ENCODE measurements at regions not wholly inside any gene's neighbourhood (a gene's known extent, or its start where the extent isn't known, plus 50 kb on each side); places are given as distances from the start of the nearest gene placed in this dataset.

DNA sequence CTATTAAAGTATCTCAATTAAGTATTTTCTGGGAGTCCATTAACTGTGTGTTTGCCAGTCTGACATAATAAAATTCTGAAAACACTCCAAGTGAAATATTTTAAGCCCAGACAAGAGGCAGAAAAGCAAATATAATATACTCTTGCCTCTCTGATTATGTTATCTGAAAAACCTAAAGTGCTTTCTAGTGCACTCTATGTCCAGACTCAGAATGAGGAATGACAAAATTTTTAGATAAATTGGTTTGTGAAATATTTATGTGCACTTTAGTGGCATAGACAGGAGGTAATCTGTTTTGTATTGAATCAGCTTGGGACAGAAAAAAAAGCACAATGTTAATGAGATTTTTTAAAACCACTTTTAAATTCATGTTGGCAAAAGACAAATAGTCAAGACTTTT, 508.2 kb upstream of the SUCLG2 start:
- Histone ChIP-seq H3K9me3 (ENCODE audit: control insufficient read depth in 2 of 2, insufficient read depth in 1 of 2, low read depth in 1 of 2, low read length in 1 of 2) (no peaks in the 10 kb centered on the region), H3K4me3 (ENCODE audit: low read depth in 1 of 2, low read length in 2 of 2) (no peak overlapping the region), H3K36me3 (ENCODE audit: control insufficient read depth in 2 of 2, insufficient read depth in 2 of 2, low read length in 1 of 2) (no peaks in the 10 kb centered on the region), H3K27me3 (ENCODE audit: control insufficient read depth in 1 of 2, insufficient read depth in 2 of 2, low read length in 2 of 2) (no peaks in the 10 kb centered on the region), H3K27ac (ENCODE audit: low read depth in 2 of 2, low read length in 1 of 2) (no peak overlapping the region), H3K4me1 (ENCODE audit: control insufficient read depth in 2 of 2, insufficient read depth in 2 of 2, low read length in 1 of 2) (no peaks in the 10 kb centered on the region)

- no peak overlapping the region for H3K27ac ChIP-seq (ENCODE audit: low read depth in 2 of 2, low read length in 1 of 2)
- 51 to 63% methylated on average over 2 of the region's 2 CpGs for WGBS, 2 donors
- no peaks in the 10 kb centered on the region for H3K36me3 ChIP-seq (ENCODE audit: control insufficient read depth in 2 of 2, insufficient read depth in 2 of 2, low read length in 1 of 2)
- H3K27me3 ChIP-seq (ENCODE audit: control insufficient read depth in 1 of 2, insufficient read depth in 2 of 2, low read length in 2 of 2): no peaks in the 10 kb centered on the region
- H3K4me1 ChIP-seq (ENCODE audit: control insufficient read depth in 2 of 2, insufficient read depth in 2 of 2, low read length in 1 of 2): no peaks in the 10 kb centered on the region
- no peak overlapping the region for H3K4me3 ChIP-seq (ENCODE audit: low read depth in 1 of 2, low read length in 2 of 2)
- no peaks in the 10 kb centered on the region for H3K9me3 ChIP-seq (ENCODE audit: control insufficient read depth in 2 of 2, insufficient read depth in 1 of 2, low read depth in 1 of 2, low read length in 1 of 2)
These were observed 496.9 kb upstream of the SUCLG2 start for GRCh38 chr3:68151359-68151758.

- Histone ChIP-seq H3K4me1 (ENCODE audit: control insufficient read depth in 2 of 2, insufficient read depth in 2 of 2, low read length in 1 of 2) (no peaks in the 10 kb centered on the region), H3K27me3 (ENCODE audit: control insufficient read depth in 1 of 2, insufficient read depth in 2 of 2, low read length in 2 of 2) (no peaks in the 10 kb centered on the region), H3K9me3 (ENCODE audit: control insufficient read depth in 2 of 2, insufficient read depth in 1 of 2, low read depth in 1 of 2, low read length in 1 of 2) (no peaks in the 10 kb centered on the region), H3K36me3 (ENCODE audit: control insufficient read depth in 2 of 2, insufficient read depth in 2 of 2, low read length in 1 of 2) (no peaks in the 10 kb centered on the region), H3K4me3 (ENCODE audit: low read depth in 1 of 2, low read length in 2 of 2) (no peak overlapping the region), H3K27ac (ENCODE audit: low read depth in 2 of 2, low read length in 1 of 2) (no peak overlapping the region)
- 60 to 66% methylated on average over 5 of the region's 5 CpGs for WGBS, 2 donors
These were observed 494.0 kb upstream of the SUCLG2 start for GRCh38 chr3:68148447-68148846.

DNA sequence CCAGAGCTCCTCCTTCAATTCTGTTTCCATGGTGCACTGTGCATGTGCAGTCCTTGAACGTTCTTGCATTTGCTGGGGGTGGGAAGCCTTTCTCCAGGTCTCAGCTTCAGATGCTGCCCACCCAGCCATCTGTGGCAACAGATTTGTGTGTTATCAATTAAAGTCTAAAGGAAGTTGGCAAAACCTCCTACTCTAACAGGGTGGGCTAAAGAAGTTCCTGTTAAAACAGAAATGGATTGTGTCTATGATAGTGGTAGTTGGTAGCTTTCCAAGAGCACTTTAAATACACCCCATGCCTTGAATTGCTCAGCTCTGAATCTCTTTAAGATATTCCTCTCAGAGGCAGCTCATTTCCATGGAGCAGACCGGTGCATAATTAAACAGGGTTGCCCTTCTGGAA, 488.0 kb upstream of the SUCLG2 start:
- Histone ChIP-seq H3K36me3 (ENCODE audit: control insufficient read depth in 2 of 2, insufficient read depth in 2 of 2, low read length in 1 of 2) (no peaks in the 10 kb centered on the region), H3K27ac (ENCODE audit: low read depth in 2 of 2, low read length in 1 of 2) (no peak overlapping the region), H3K4me1 (ENCODE audit: control insufficient read depth in 2 of 2, insufficient read depth in 2 of 2, low read length in 1 of 2) (no peaks in the 10 kb centered on the region), H3K27me3 (ENCODE audit: control insufficient read depth in 1 of 2, insufficient read depth in 2 of 2, low read length in 2 of 2) (no peaks in the 10 kb centered on the region), H3K4me3 (ENCODE audit: low read depth in 1 of 2, low read length in 2 of 2) (no peak overlapping the region), H3K9me3 (ENCODE audit: control insufficient read depth in 2 of 2, insufficient read depth in 1 of 2, low read depth in 1 of 2, low read length in 1 of 2) (no peaks in the 10 kb centered on the region)
- 60 to 62% methylated on average over 2 of the region's 2 CpGs for WGBS, 2 donors

DNA sequence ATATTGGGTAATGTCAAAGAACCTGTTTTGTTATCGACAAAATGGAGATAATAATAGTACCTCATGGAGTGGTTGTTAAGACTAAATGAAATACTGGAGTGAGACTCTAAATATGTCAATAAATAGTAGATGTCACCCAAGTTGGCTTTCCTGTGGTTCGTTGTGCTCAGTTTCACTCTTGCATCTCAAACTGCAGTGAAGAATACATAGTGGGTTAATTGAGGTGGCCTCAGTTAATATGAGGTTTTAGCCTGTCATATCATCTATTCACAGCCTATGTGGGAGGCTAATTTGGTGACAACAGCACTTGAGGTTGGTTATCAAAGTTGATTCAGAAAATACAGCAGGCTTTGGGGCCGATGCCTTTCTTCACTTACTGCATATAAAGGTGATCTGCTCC, 485.5 kb upstream of the SUCLG2 start:
- H3K27ac ChIP-seq (ENCODE audit: low read depth in 2 of 2, low read length in 1 of 2): no peak overlapping the region
- no peaks in the 10 kb centered on the region for H3K9me3 ChIP-seq (ENCODE audit: control insufficient read depth in 2 of 2, insufficient read depth in 1 of 2, low read depth in 1 of 2, low read length in 1 of 2)
- H3K4me3 ChIP-seq (ENCODE audit: low read depth in 1 of 2, low read length in 2 of 2): no peak overlapping the region
- 79 to 80% methylated on average over 3 of the region's 3 CpGs for WGBS, 2 donors
- H3K27me3 ChIP-seq (ENCODE audit: control insufficient read depth in 1 of 2, insufficient read depth in 2 of 2, low read length in 2 of 2): no peaks in the 10 kb centered on the region
- no peaks in the 10 kb centered on the region for H3K4me1 ChIP-seq (ENCODE audit: control insufficient read depth in 2 of 2, insufficient read depth in 2 of 2, low read length in 1 of 2)
- H3K36me3 ChIP-seq (ENCODE audit: control insufficient read depth in 2 of 2, insufficient read depth in 2 of 2, low read length in 1 of 2): no peaks in the 10 kb centered on the region

DNA sequence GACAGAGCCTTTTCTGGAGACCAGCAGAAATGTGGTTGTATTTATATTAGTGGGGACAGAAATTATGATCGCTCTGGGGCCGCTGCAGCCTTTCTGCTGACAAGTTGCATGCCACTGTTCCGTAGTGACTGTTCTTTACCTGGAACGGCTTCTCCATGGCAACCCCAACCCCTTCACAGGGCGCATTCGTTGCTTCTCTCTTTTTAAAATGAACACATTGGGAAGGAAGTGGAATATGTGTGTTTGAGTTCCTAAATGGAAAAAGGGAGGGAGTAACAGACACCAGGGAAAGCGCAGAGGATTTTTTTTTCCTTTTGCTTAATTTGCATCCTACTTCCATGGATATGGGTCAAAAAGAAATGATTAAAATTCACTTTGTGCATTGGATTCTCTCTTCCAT, 482.0 kb upstream of the SUCLG2 start:
- Histone ChIP-seq H3K36me3 (ENCODE audit: control insufficient read depth in 2 of 2, insufficient read depth in 2 of 2, low read length in 1 of 2) (no peaks in the 10 kb centered on the region), H3K9me3 (ENCODE audit: control insufficient read depth in 2 of 2, insufficient read depth in 1 of 2, low read depth in 1 of 2, low read length in 1 of 2) (no peaks in the 10 kb centered on the region), H3K27ac (ENCODE audit: low read depth in 2 of 2, low read length in 1 of 2) (no peak overlapping the region), H3K27me3 (ENCODE audit: control insufficient read depth in 1 of 2, insufficient read depth in 2 of 2, low read length in 2 of 2) (no peaks in the 10 kb centered on the region), H3K4me1 (ENCODE audit: control insufficient read depth in 2 of 2, insufficient read depth in 2 of 2, low read length in 1 of 2) (no peaks in the 10 kb centered on the region), H3K4me3 (ENCODE audit: low read depth in 1 of 2, low read length in 2 of 2) (no peak overlapping the region)
- 55 to 57% methylated on average over 7 of the region's 7 CpGs for WGBS, 2 donors

GRCh38 chr3:68135067-68135466, 480.7 kb upstream of the SUCLG2 start:
- H3K36me3 ChIP-seq (ENCODE audit: control insufficient read depth in 2 of 2, insufficient read depth in 2 of 2, low read length in 1 of 2): no peaks in the 10 kb centered on the region
- no peak overlapping the region for H3K27ac ChIP-seq (ENCODE audit: low read depth in 2 of 2, low read length in 1 of 2)
- H3K4me3 ChIP-seq (ENCODE audit: low read depth in 1 of 2, low read length in 2 of 2): no peak overlapping the region
- H3K4me1 ChIP-seq (ENCODE audit: control insufficient read depth in 2 of 2, insufficient read depth in 2 of 2, low read length in 1 of 2): no peaks in the 10 kb centered on the region
- no peaks in the 10 kb centered on the region for H3K9me3 ChIP-seq (ENCODE audit: control insufficient read depth in 2 of 2, insufficient read depth in 1 of 2, low read depth in 1 of 2, low read length in 1 of 2)
- 15 to 31% methylated on average over 1 of the region's 1 CpG for WGBS, 2 donors
- no peaks in the 10 kb centered on the region for H3K27me3 ChIP-seq (ENCODE audit: control insufficient read depth in 1 of 2, insufficient read depth in 2 of 2, low read length in 2 of 2)

DNA sequence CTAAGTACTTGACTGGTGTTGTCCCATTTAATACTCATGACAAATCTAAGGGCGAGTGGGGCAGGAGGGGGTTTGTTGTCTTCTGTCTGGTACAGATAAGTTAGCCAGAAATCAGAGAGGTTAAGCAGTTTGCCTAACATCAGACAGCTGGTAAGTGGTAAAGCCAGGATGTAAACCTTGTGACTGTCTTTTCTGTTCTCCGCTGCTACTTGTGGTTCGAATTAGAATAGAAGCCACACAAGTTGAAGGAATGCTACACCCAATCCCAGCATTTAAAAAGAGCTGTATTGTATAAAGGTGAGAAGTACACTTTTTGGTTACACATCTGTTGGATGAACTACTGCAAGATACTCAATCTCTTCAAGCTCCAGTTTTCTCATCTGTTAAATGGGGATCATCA, 474.7 kb upstream of the SUCLG2 start:
- no peak overlapping the region for H3K27ac ChIP-seq (ENCODE audit: low read depth in 2 of 2, low read length in 1 of 2)
- 65% methylated on average over 3 of the region's 3 CpGs for WGBS, 2 donors
- peaks cover 0 to 3% of the 10 kb centered on the region in 2 donors for H3K9me3 ChIP-seq (ENCODE audit: control insufficient read depth in 2 of 2, insufficient read depth in 1 of 2, low read depth in 1 of 2, low read length in 1 of 2)
- H3K36me3 ChIP-seq (ENCODE audit: control insufficient read depth in 2 of 2, insufficient read depth in 2 of 2, low read length in 1 of 2): no peaks in the 10 kb centered on the region
- no peaks in the 10 kb centered on the region for H3K4me1 ChIP-seq (ENCODE audit: control insufficient read depth in 2 of 2, insufficient read depth in 2 of 2, low read length in 1 of 2)
- H3K27me3 ChIP-seq (ENCODE audit: control insufficient read depth in 1 of 2, insufficient read depth in 2 of 2, low read length in 2 of 2): no peaks in the 10 kb centered on the region
- H3K4me3 ChIP-seq (ENCODE audit: low read depth in 1 of 2, low read length in 2 of 2): no peak overlapping the region

GRCh38 chr3:68123231-68123630, 468.8 kb upstream of the SUCLG2 start:
- H3K9me3 ChIP-seq (ENCODE audit: control insufficient read depth in 2 of 2, insufficient read depth in 1 of 2, low read depth in 1 of 2, low read length in 1 of 2): peaks cover 0 to 3% of the 10 kb centered on the region in 2 donors

GRCh38 chr3:68121287-68121686, 466.9 kb upstream of the SUCLG2 start:
- Histone ChIP-seq H3K36me3 (ENCODE audit: control insufficient read depth in 2 of 2, insufficient read depth in 2 of 2, low read length in 1 of 2) (no peaks in the 10 kb centered on the region), H3K4me3 (ENCODE audit: low read depth in 1 of 2, low read length in 2 of 2) (no peak overlapping the region), H3K27me3 (ENCODE audit: control insufficient read depth in 1 of 2, insufficient read depth in 2 of 2, low read length in 2 of 2) (no peaks in the 10 kb centered on the region), H3K9me3 (ENCODE audit: control insufficient read depth in 2 of 2, insufficient read depth in 1 of 2, low read depth in 1 of 2, low read length in 1 of 2) (no peaks in the 10 kb centered on the region), H3K4me1 (ENCODE audit: control insufficient read depth in 2 of 2, insufficient read depth in 2 of 2, low read length in 1 of 2) (no peaks in the 10 kb centered on the region), H3K27ac (ENCODE audit: low read depth in 2 of 2, low read length in 1 of 2) (no peak overlapping the region)
- WGBS, 2 donors: 53 to 54% methylated on average over 1 of the region's 1 CpG

More at GRCh38 chr3:68123231-68123630, 468.8 kb upstream of the SUCLG2 start:
- Histone ChIP-seq H3K27ac (ENCODE audit: low read depth in 2 of 2, low read length in 1 of 2) (no peak overlapping the region), H3K27me3 (ENCODE audit: control insufficient read depth in 1 of 2, insufficient read depth in 2 of 2, low read length in 2 of 2) (no peaks in the 10 kb centered on the region), H3K36me3 (ENCODE audit: control insufficient read depth in 2 of 2, insufficient read depth in 2 of 2, low read length in 1 of 2) (no peaks in the 10 kb centered on the region), H3K4me1 (ENCODE audit: control insufficient read depth in 2 of 2, insufficient read depth in 2 of 2, low read length in 1 of 2) (no peaks in the 10 kb centered on the region), H3K4me3 (ENCODE audit: low read depth in 1 of 2, low read length in 2 of 2) (no peak overlapping the region)
- 85 to 88% methylated on average over 4 of the region's 4 CpGs for WGBS, 2 donors

Data from esophagus (tissue), 2 donors.